AG04449 (cell line): ENCODE measurements at regions not wholly inside any gene's neighbourhood (a gene's known extent, or its start where the extent isn't known, plus 50 kb on each side); places are given as distances from the start of the nearest gene placed in this dataset.
"Not testable (repeated sequence)": the region's sequence is repeated elsewhere in the genome, so short reads cannot be mapped to it uniquely, and the experiment has no call there.

Source experiments
- CTCF ChIA-PET: fragments of 350-600 bp; formaldehyde crosslinking; extraction: SDS; loops from one replicate; lab custom pipeline; 2021; ENCODE audit warnings: antibody characterized with exemption; lab: Yijun Ruan, JAX
- POLR2A ChIA-PET: fragments of 400-600, 350-600 bp; formaldehyde crosslinking; extraction: SDS; loops from one replicate; lab custom pipeline; 2020; ENCODE audit warnings: antibody characterized with exemption, inconsistent platforms; lab: Yijun Ruan, JAX
- DNase-seq: peaks from one replicate; pipeline ENCODE4 v3.0.0-alpha.2; 2010; ENCODE audit warnings: low read depth, low spot score
- H3K4me3 ChIP-seq: 2 replicates; pipeline ENCODE4 v1.5.1; 2011; ENCODE audit warnings: low read depth, mild to moderate bottlenecking, control low read depth, low read length
- TF ChIP-seq, protein P1 (sequence below): IDR thresholded peaks from one replicate; pipeline ENCODE4 v1.5.1; 2011; ENCODE audit warnings: mild to moderate bottlenecking, moderate library complexity, low read length, control low read depth, inconsistent platforms; ENCODE audit not compliant: insufficient read depth; ENCODE audit errors: missing control alignments

DNA sequence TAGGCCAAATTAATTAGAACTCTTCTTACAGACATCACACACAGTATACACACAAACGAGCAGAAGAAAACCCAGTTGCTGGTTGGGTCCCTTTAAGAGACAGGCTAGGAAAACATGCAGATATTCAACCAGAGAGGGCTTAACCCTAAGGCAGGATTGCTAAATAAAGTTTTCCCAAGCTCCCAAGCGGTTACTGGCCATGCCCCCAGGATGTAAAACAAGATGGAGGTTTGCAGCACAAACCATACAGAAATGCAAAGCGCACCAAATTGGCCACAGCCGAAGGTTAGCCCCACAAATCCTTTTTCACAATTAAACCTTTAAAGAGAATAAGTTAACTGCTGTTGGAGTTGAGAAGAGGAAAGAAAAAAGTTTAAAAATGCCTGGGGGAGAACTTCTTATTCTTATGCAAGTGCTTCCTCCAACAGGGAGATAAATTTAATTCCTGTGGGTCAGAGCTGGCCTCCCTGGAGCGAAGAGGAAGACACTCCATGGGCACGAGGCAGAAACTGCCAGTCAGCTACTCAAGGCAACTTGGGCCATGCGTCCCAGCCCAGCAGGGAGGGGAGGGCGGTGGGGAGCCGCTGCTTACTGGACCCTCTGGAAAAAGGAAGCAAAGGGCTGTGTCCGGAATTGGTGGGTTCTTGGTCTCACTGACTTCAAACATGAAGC, 167.6 kb upstream of the ARSJ start:
- TF ChIP-seq, protein P1, sequence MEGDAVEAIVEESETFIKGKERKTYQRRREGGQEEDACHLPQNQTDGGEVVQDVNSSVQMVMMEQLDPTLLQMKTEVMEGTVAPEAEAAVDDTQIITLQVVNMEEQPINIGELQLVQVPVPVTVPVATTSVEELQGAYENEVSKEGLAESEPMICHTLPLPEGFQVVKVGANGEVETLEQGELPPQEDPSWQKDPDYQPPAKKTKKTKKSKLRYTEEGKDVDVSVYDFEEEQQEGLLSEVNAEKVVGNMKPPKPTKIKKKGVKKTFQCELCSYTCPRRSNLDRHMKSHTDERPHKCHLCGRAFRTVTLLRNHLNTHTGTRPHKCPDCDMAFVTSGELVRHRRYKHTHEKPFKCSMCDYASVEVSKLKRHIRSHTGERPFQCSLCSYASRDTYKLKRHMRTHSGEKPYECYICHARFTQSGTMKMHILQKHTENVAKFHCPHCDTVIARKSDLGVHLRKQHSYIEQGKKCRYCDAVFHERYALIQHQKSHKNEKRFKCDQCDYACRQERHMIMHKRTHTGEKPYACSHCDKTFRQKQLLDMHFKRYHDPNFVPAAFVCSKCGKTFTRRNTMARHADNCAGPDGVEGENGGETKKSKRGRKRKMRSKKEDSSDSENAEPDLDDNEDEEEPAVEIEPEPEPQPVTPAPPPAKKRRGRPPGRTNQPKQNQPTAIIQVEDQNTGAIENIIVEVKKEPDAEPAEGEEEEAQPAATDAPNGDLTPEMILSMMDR: no peak
- POLR2A ChIA-PET: no interaction called here
- no peak for DNase-seq
- CTCF ChIA-PET: interaction anchor here (1.5 kb wide), 1 partner anchor 12 kb away, joined by 4 read pairs; no protein-coding TSS in a partner anchor
- no peak overlapping the region for H3K4me3 ChIP-seq

DNA sequence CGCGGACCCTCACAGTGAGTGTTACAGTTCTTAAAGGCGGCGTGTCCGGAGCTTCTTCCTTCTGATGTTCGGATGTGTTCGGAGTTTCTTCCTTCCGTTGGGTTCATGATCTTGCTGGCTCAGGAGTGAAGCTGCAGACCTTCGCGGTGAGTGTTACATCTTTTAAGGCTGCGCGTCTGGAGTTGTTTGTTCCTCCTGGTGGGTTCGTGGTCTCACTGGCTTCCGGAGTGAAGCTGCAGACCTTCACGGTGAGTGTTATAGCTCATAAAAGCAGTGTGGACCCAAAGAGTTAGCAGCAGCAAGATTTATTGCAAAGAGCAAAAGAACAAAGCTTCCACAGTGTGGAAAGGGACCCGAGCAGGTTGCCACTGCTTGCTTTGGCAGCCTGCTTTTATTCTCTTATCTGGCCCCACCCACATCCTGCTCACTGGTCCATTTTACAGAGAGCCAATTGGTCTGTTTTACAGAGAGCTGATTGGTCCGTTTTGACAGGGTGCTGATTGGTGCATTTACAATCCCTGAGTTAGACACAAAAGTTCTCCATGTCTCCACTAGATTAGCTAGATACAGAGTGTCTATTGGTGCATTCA, 168.3 kb upstream of the ARSJ start:
- POLR2A ChIA-PET, DNase-seq, H3K4me3 ChIP-seq: not testable (repeated sequence)
- CTCF ChIA-PET: interaction anchor here (1.5 kb wide), 1 partner anchor 12 kb away, joined by 4 read pairs; no protein-coding TSS in a partner anchor

DNA sequence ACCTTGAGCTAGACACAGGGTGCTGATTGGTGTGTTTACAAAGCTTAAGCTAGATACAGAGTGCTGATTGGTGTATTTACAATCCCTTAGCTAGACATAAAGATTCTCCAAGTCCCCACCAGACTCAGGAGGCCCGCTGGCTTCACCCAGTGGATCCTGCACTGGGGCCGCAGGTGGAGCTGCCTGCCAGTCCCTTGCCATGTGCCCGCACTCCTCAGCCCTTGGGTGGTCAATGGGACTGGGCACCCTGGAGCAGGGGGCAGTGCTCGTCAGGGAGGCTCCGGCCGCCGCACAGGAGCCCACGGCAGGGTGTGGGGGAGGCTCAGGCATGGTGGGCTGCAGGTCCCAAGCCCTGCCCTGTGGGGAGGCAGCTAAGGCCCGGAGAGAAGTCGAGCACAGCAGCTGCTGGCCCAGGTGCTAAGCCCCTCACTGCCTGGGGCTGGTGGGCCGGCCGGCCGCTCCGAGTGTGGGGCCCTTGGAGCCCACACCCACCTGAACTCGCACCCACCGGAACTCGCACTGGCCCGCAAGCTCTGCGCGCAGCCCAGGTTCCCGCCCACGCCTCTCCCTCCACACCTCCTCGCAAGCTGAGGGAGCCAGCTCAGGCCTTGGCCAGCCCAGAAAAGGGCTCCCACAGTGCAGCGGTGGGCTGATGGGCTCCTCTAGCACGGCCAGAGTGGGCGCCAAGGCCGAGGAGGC, 169.1 kb upstream of the ARSJ start:
- POLR2A ChIA-PET, H3K4me3 ChIP-seq, DNase-seq, CTCF ChIA-PET: not testable (repeated sequence)

DNA sequence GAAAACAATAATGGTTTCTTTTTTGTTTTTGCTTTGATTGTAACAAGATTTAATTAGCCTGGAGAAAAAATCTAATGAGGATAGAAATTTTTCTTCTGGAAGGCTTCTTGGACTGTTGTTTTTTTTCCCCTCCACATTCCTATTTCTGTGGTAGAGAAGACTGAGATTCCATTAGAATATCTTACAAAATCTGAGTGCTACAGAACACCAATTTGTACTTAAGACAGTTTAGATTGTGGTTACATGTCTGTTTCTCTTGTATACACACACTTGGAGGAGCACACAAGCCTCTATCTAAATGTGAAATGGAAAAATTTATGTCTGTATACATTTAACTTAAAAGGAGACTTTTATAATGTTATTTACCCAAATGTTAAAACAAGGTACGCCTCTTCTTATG, 176.9 kb upstream of the ARSJ start:
- no peak overlapping the region for H3K4me3 ChIP-seq
- peak; percentile 12 for DNase-seq
- TF ChIP-seq, protein P1: no peak
- CTCF ChIA-PET: no interaction called here
- POLR2A ChIA-PET: no interaction called here

DNA sequence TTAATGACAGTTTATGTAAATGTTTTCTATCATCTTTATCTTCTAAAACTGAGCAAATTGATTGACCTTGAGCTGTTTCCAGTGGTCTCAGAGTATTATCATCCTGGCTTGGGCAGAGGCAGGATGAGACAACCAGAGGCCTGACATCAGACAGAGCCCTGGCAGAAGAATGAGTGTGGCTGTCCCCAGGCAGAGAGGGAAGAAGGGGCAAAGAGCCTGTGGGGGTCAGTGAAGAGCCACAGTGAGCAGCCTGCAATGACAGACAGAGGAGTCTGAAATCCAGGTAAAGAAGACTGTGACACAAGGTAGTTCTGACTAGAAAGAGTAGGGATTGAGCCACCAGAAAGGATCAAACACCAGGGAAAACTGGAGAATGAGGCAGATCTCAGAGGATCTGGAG, 182.4 kb upstream of the ARSJ start:
- CTCF ChIA-PET: no interaction called here
- no peak overlapping the region for H3K4me3 ChIP-seq
- DNase-seq: no peak
- TF ChIP-seq, protein P1: no peak
- POLR2A ChIA-PET: interaction anchor here (1.1 kb wide), 1 partner anchor 182 kb away, joined by 3 read pairs; the partner anchor contains the start of gene ARSJ

DNA sequence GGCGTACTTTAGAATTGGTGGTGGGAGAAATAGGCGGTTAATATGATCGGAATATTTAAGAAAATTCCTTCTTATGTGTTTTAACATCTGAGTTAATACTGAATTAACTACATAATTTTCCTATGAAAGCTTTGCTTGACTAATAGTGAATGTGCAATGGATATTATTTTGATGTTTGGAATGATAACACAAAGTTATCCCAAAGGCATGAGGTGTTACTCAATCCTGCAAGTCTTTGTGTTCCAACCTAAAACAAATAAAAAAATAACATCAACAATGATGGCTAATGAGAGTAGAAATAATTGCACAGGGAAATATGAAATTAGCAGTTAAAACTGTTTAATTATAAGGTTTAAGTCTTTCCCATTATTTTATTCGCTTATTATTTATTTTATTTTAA, 183.6 kb upstream of the ARSJ start:
- CTCF ChIA-PET: no interaction called here

DNA sequence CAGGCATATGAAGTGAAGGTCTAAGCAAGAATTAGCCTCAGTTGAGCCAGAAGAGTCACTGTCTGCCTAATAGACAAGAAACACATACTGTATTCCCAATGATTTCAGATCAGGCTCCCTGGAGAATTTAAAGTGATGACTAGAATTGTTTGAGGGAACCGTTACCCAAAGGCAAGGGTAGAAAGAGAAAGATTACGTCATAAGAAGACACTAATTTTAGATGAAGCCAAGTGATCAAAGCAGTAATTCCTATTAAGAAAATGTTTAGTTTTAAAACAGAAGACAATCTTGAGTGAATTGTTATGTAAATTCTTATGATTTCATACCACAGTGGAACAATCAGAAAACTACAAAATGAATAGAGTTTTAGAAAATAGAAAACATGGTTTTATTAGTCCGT, 194.5 kb upstream of the ARSJ start:
- TF ChIP-seq, protein P1: no peak
- no peak for DNase-seq
- no peak overlapping the region for H3K4me3 ChIP-seq
- POLR2A ChIA-PET: no interaction called here
- CTCF ChIA-PET: no interaction called here

More for the DNA sequence above, 183.6 kb upstream of the ARSJ start:
- DNase-seq: no peak
- POLR2A ChIA-PET: no interaction called here
- TF ChIP-seq, protein P1: no peak
- H3K4me3 ChIP-seq: no peak overlapping the region
